Forelimb muscle (tissue), 1 donor: ENCODE measurements at regions not wholly inside any gene's neighbourhood (a gene's known extent, or its start where the extent isn't known, plus 50 kb on each side); places are given as distances from the start of the nearest gene placed in this dataset.
"Not testable (repeated sequence)": the region's sequence is repeated elsewhere in the genome, so short reads cannot be mapped to it uniquely, and the experiment has no call there.

ENCODE experiments used
- DNase-seq: peaks from one replicate; pipeline ENCODE4 v3.0.0-alpha.2; 2013; ENCODE audit warnings: low read depth

DNA sequence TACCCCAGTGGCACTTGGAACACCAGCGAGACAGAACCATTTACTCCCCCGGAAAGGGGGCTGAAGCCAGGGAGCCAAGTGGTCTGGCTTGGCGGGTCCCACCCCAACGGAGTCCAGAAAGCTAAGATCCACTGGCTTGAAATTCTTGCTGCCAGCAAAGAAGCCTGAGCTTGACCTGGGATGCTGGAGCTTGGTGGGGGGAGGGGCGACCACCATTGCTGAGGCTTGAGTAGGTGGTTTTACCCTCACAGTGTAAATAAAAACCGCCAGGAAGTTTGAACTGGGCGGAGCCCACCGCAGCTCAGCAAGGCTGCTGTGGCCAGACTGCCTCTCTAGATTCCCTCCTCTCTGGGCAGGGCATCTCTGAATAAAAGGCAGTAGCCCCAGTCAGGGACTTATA lies 62.8 kb downstream of the RPS24 start:
- DNase-seq = not testable (repeated sequence)

DNA sequence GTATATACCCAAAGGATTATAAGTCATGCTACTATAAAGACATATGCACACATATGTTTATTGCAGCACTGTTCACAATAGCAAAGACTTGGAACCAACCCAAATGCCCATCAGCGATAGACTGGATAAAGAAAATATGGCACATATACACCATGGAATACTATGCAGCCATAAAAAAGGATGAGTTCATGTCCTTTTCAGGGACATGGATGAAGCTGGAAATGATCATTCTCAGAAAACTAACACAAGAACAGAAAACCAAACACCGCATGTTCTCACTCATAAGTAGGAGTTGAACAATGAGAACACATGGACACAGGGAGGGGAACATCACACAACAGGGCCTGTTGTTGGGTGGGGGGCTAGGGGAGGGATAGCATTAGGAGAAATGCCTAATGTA lies 68.9 kb downstream of the RPS24 start:
- DNase-seq = not testable (repeated sequence)

DNA sequence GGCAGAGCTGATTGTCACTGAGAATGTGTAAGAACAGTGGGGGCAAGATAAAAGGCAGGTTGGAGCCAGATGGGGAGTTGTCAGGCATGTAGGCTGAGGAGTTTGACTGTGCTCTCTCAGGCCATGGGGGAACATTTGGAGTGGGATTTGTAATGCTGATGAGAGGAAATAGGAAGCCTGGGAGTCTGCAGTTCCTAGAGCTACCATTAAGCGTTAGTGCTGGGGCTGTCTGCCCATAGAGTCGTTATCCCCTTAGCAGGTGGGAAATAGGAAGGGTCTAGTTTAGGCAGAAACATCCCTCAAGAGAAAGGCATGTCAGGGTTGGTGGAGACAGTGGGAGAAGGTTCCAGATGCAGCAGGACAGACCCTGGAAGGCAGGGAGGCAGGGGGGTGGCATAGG lies 75.5 kb downstream of the RPS24 start:
- DNase-seq = no peak

DNA sequence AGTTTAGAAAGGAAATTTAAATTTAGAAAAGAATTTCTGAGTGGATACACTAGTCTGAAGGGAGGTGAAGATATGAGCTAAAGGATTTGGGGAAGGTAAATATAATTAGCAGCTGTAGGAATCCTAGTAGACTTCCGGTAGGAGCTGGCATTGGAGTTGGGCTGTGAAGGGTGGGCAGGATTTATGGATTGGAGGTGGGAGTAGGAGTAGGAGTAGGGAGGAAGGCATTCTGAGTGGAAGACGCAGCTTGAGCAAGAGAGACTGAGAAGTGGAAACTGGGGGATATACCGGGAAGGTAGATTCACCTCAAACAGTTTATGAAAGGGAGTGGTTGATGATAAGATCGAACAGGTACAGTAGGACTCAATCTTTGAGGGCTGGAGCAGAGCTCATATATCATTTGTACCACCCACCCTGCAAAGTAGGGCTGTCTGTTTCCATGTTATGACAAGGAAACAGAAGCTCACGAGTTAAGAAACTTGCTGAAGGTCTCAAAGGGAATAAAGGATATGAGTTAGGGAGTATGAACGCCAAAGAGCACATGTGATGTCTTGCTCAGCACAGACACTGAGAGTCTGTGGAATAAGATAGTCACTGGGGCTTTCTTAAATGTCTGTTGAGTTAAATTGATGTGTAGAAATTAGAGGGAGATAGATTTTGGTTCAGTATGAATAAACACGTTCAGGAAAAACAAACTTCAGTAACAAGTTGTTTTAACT lies 81.6 kb downstream of the RPS24 start:
- no peak for DNase-seq

DNA sequence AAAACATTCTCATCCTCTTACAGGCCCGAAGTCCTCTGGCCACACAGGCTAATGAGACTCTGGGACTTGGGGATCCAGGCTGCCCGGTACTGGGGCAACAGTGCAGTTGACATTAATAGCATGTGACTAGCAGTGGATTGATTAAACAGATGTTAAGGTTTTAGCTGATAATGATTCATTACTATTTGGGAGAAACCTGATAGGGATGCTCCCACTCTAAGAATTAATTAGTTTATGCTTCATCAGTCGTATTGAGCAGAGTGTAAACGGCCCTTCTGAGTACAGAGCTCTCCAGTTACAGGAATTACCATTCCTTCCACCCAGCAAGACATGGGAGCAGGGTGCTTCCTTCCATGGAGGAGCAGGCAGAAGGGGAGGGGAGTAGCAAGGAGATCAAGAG lies 82.7 kb downstream of the RPS24 start:
- no peak for DNase-seq

DNA sequence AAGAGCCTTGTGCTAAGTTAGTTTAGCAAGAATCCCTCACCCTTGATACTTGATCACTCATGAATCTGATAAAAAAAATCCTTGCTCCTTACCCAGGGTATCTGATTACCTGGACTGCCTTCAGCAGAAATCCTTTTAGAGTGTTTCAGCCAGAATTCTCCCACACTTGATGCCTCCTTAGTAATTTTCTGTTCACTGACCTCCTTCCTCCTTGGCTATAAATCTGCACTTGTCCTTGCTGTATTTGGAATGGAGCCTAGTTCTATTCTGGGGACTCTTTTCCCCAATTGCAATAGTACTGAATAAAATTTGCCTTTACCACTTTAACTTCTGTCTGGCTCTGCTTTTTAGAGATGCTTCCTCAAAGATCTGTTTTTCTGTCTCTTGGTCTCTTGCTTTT lies 84.9 kb downstream of the RPS24 start:
- no peak for DNase-seq

DNA sequence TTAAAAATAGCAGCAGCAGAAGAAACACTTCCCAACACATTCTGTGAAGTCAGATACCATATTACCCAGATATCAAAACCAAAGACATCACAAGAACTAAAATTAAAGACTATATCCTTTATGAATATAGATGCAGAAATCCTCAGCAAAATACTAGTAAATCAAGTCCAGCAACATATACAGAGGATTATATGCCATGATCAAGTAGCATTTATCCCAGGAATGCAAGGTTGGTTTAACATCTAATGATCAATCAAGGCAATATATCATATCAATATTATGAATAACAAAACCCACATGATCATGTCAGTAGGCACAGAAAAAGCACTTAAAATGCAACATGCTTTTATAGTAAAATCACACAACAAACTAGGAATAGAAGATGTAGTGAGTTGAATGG lies 88.1 kb downstream of the RPS24 start:
- no peak for DNase-seq

DNA sequence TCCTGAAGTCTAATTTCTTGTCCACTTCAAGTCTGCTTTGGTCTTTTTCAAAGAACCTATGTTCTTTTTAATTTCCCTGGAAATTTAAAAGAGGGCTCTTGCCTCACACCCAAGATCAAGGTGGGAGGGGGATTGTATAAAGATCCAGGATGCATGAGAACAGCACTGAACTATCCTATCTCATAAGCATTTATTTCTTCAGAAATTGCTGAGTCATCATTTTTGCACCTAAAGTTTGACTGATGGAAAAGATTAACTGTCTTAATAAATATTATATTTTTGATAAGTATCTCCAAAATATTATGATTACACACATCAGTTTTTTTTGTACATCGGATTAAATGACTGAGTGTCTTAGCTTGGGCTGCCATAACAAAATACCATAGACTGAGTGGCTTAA lies 90.5 kb downstream of the RPS24 start:
- DNase-seq = no peak

DNA sequence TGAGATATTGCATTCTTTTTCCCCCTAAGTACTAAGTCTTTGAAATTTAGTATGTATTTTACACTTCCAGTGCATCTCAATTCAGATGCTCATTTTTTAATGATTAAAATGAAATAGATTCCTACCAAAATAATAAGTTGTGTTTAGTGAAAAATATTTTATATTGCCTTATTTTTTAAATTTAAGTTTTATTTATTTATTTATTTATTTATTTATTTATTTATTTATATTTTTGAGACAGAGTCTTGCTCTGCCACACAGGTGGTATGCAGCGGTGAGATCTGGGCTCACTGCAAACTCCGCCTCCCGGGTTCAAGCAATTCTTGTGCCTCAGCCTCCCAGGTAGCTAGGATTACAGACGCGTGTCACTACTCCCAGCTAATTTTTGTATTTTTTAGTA lies 95.5 kb downstream of the RPS24 start:
- DNase-seq = no peak

DNA sequence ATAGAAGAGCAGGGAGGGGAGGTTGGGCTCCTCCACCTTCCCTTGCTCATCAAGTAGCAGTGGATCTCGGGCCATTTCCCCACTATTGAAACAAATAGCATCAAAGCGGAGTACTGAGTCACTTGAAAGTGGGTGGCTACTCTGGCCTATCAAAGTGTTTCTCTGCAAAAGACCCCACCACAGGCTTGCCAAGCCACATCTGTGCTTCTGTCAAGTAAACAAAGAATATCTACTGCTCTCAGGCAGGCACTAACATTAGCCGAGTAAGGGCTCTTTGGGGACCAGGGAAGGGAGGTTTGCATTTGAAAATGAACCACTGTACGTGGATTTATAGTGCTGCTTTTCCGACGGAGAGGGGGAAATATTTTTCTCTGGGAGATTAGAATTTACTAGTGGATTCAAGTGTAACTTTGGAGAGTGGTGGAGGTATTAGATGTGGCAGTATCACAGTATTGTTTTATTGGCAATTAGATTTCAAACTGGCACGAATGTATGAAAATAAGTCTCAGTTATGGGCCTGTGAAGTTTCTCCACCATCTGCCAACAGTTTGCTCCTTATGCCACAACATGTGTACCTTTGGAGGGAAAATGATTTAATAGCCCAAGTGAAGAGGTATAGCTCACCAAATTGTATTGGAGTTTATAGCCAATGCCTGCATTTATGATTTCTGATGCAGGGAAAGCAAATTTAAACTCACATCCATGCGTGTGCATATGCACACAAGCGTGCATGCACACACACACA lies 97.5 kb downstream of the RPS24 start:
- no peak for DNase-seq

DNA sequence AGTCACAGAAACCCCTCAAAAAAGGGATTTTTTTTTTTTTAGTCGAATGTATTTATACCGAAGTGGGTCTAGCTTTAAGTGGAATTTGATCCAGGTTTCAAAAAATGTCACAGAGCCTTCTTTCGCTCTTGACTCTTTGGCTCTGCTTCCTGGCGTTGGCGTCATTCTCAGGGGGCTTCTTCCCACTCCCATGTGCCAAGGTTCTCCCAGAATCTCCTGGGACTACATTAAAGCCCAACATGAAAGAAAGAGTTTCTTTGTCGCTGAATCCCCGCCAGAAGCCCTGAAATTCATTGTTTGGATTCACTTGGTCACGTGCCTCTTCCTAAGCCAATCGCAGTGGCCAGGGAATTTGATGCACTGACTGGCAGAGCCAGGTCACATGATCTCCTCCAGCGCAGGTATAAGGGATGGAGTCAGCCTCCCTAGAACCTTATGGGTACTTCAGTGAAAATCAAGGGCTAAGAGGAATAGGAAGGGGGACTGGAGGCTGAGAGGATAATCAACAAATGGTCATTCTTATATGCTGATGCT lies 101.2 kb downstream of the RPS24 start:
- DNase-seq = no peak

DNA sequence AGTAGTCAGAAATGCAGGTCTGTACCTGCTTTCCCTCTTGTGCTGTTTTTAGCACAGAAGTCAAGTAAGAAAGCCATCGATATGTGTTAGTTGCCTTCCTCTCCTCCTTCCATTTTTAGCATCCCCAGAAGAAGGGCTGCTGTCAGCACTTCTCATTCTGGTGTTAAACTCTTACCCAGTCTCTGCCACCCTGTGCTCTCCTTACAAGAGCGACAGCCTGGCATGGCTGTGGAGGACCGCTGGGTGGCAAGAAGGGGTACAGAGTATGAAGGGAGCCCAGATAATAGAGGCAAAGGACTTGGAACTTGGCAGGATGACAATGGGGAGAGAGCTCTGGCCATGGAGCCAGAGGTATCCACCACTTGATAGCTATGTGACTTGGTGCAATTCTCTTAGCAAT lies 103.5 kb downstream of the RPS24 start:
- no peak for DNase-seq

DNA sequence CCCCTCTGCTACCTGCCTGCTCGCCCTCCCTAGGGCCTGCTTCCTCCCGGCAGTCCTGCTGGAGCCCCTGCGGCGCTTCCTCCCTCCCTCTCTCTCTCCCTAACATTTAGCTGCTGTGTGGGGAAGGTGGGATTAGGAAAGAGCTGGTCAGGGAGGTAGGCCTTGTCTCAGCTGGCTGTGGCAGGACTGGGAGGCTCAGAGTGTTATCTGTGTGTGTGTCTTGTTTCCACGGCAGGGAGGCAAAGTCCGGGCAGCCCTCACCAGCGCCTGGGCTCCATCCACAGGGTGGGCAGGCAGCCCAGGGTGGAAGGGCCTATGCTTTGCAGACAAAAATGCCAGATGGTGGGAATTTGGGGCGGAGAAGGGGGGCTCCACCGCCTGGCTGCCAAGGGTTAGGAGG lies 105.7 kb downstream of the RPS24 start:
- no peak for DNase-seq

DNA sequence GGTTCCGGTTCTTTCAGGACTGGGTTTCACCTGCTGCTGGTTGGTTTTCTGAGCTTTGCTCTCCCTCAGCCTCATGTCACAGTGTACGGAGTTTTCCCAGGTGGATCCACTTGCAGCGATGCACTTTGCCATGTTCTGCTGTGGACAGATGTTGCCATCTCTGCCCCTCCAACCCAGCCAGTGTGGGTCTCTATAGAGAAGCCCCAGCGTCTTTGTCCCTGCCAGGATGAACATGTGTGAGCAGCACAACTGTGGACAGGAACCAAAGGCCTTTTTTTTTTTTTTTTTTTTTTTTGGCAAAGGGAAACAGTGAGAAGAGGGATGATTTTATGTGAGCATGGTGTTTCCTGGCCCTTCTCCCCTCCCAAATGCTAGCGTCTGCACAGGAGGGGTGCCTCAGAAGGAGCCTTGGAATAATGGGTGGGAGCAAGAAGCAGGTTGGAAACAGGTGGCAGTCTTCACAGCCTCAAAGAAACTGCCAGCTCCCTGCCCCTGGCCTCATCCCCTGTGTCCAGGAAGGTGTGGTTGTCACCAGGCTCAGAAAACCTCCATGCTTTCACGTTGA lies 106.5 kb downstream of the RPS24 start:
- no peak for DNase-seq

DNA sequence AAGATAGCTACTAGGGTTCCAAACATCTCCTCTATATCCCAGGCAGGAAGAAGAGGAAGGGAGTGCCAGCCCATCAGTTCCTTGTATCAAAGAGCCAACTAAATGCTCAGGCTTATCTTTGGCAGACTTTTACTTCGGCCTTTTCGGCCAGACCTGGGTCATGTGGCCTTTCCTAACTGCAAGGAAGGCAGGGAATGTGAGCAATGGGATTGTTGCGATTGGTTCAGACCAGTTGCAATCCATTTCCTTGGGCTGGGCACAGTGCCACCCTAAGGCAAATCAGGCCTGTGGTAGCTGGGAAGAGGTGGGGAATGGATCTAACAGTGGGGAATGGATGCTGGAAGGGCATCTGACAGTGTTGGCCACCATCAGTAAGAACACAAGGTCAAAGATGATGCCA lies 109.9 kb downstream of the RPS24 start:
- no peak for DNase-seq

DNA sequence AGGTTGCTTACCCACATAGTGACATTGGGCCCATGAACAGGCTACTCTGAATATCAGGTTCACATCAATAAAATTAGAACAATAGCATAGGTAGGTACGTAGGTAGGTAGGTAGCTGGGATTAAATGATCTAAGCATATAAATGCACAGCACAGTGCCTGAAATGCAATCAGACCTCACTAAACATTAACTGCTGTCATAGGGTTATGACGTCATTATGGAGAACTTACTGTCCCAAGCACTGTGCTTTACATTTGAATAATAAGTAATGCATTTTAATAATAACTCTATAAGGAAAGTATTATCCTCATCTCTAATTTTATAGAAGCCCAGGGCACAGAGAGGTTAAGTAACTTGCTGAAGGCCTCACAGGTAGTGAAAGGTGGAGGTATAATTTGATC lies 112.5 kb downstream of the RPS24 start:
- no peak for DNase-seq

DNA sequence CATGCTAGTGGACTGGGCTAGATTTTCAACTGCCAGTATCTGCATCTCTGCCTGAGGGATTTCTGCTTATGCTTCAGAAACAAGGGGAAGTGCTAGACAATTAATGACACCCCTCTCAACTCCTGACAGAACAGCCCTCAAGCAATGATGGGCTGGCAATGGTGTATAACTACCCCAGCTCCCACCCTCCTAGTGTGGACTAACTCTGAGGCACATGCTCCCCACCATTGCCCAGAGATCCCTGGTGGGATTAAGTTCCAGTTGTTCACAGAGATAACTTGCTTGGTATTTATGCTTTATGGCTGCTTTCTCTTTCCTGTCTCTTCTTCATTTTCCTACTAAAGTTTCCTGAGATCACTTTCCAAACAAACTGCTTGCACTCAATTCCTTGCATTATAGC lies 113.5 kb downstream of the RPS24 start:
- DNase-seq = no peak

DNA sequence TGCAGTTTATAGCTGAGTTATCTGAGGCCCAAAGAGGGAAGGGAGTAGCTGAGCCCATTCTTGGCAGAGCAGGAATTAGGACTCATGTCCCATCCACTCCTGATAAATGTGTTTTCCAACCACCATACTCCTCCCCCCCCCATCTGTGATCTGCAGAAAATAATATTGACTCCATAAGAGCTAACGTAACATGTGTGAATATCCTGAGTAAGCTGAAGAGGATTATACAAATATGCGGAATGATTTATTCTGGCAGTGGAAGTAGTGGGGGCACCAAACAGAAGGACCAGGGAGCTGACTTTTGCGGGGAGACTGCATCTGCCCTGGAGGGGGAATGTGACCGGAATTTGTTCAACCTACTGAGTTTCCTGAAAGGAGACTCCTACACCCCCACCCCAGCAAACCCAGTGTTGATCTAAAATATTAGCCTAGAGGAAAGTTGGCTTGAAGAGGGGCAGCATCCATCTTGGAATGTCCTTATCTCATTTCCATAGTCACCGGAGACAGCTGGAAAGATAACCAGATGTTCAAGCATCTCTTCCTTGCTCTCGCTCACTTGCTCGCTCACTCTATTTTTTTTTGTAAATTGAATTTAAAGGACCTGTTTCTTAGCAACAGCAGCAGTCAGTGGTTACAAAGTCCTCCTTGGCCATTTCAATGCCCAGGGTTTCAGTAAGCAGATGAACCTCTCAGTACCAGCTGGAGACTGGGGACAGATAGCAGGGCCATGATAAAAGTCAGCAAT lies 114.7 kb downstream of the RPS24 start:
- DNase-seq = no peak

DNA sequence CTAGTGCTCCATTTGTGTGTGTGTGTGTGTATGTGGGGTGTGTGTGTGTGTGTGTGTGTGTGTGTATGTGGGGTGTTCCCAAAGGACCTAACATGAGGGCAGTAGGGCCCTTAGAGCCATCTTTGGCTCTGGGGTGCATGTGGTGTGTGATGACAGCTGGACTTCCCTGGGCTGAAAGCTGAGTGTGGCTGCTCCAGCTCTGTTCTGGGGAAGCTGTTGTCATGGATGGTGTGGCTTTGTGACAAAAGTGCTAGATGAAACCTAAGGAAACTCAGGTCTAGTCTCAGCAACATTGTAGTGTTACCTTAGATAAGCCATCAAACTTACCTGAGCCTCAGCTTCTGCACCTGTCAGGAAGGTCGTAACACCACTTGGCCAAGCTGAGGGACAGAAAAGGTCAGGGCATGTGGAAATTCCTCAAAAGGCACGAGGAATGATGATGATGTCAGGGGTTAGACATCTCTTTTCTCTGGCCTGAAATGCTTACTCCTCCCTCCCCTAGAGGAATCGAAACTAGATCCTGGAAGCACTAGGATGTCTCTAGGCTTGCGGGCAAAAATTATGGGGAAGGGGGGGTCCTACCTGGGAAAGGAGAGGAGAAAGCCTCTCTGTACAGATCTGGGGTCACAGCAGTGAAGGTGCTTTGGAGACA lies 115.4 kb downstream of the RPS24 start:
- DNase-seq = no peak

DNA sequence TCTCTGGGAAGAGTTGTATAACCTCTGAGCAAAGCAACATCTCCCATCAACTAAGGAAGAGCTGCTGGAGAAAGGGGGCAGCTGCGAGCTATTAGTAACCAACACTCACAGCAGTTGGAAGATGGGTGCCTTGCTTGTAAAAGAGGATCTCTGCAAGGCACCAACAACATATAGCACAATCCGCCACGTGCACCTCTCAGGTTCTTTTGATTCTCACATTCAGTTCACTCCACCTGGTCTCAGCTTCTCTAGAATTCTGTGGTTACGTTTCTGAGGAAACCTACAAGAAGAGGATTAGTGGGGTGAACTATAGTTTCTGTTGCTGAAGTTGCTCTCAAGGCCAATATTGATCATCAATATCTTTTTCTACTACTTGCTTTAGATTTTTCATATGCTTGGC lies 117.1 kb downstream of the RPS24 start:
- DNase-seq = no peak

DNA sequence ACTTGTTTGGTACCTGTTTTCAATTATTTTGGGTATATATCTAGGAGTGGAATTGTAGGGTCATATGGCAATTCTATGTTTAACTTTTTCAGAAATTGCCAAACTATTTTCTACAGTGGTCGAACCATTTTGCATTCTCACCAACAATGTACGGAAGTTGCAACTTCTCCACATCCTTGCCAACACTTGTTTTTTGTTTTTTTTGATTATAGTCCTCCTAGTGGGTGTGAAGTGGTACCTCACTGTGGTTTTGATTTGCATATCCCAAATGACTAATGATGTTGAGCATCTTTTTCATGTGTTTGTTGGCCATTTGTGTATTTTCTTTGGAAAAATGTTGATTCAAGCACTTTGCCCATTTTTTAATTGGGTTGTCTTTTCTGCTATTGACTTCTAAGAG lies 122.1 kb downstream of the RPS24 start:
- DNase-seq = no peak

DNA sequence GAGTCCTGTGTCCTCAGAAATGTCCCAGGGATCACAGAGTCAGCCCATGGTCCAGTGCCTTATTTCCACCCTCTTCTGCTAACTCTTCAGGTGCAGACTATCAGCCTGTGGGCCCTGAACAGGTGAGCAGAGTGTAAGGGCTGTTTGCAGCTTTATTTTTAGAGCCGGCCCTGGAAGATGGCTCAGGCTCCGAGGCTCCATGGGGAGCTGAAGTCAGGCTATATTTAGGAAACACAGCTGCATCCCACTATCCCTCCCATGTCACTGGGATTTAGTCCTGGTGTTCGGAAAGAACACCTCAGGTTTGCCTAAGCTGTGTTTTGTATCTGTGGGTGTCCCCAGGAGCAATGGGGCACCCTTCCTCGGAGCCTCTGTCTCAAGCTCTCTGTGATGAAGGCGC lies 126.9 kb downstream of the RPS24 start:
- no peak for DNase-seq
